GM18867 (cell line): ENCODE measurements at regions not wholly inside any gene's neighbourhood (a gene's known extent, or its start where the extent isn't known, plus 50 kb on each side); places are given as distances from the start of the nearest gene placed in this dataset.

Source experiments
- ATAC-seq: cut with Tn5 transposase; IDR thresholded peaks from one replicate; pipeline ENCODE4 v1.9.1; 2021; ENCODE audit warnings: mild to moderate bottlenecking, moderate library complexity; ENCODE audit not compliant: unreplicated experiment

DNA sequence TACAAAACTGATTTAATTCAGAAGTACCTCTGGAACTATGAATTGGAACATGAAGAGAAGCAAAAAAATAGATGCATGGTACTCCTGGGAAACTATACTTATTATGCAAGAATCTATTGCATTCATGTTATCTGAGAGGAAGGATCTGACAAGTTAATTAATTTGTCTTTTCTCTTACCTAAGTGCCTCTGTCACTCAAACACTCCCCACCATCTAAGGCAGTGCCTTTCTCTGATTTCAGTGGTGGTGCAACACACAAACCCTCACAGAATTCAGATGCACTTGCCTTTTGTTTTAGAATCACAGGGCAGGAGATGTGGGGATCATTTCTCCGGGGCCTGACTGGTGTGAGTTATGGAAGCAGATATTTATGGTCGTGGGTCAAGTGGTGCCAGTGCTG, 52.5 kb upstream of the C9orf72 start:
- ATAC-seq: no peak

DNA sequence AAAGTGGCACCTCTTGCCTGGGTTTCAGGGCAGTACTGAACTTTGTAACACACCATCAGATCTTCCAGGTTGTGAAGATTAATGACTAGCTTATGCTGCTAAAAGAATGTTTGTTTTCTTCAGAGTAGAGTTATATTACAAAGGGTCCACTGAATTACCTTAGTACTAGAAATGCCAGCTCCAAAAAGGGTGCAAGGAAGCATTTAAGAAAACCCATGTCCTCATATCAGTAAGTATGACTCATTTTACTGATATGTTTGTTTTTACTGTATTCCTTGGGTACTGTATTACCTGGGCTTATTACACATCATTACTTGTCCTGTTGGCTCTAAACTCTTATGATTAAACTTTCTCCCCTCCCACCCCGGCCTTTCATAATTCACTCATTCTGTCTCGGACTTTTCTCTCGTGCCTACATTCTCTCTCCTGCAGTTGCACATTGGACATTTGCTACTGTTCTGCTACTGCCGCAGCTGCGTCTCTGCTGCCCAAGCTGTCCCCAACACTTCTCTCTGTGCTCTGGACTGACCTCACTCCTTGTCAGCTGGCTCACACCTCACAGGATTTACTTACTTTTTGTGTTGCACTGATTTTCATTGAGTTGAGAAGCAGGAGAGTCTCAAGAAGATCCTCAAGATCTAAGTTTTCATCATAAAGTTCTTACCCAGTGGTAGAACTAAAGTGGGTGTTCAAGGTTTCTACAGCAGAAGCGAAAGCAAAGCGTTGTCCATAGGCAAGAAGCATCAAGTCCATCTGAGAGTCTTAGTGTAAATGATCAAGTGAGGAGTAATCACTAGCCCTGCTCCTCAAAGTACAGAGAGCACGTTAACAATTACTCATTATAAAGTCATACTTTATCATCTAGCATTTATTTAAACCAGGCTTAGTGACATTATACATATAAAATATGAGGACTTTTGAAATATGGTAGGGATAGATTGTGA, 53.2 kb upstream of the C9orf72 start:
- no peak for ATAC-seq

DNA sequence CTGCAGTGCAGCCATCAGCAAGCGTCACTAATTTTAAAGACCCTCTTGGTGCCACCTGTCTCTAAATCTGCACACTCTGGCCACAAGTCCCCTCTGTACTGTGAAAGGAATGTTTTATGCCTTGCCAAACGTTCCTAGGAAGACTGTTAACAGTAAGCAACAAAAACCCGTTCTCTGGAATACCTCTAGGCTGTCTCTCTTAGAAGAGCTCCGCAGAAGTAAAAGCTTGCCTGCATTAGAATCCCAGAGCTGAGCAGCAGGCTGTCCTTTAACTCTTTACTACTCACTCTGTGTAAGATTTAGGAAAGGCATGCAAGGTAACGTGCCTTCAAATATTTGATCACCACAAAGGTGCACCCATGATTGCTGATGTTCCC, 53.9 kb upstream of the C9orf72 start:
- no peak for ATAC-seq

DNA sequence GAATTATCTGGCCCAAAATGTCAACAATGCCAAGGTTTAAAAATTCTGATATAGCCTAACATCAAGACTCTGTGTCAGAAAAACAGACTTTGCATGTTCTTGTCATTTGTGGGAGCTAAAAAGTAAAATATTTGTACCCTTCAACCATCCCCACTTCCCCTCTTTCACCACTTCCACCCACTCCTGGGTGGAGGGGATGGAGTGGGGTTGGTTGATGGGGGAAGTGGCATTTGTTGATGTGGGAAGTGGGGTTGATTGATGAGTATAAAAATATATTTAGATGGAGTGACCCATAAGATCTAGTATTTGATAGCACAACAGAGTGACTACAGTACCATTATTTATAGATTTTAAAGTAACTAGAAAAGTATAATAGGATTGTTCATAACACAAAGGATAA, 55.0 kb upstream of the C9orf72 start:
- ATAC-seq: no peak

GRCh38 chr9:27629425-27629824, 56.1 kb upstream of the C9orf72 start:
- no peak for ATAC-seq

DNA sequence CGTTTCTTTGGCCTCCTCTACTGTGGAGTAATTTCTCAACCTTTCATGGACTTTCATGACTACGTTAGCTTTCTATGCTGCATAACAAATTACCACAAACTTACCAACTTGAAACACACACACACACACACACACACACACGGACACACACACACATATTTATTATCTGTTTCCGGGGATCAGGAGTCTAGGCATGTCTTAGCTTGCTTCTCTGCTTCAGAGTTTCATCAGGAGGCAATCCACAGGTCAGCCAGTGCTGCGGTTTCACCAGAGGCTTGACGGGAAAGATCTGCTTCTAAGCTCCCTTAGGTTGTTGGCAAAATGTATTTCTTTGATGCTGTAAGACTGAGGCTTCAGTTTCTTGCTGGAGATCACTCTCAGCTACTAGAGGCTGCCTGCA, 59.0 kb upstream of the C9orf72 start:
- no peak for ATAC-seq

GRCh38 chr9:27633764-27634163, 60.5 kb upstream of the C9orf72 start:
- ATAC-seq: no peak

DNA sequence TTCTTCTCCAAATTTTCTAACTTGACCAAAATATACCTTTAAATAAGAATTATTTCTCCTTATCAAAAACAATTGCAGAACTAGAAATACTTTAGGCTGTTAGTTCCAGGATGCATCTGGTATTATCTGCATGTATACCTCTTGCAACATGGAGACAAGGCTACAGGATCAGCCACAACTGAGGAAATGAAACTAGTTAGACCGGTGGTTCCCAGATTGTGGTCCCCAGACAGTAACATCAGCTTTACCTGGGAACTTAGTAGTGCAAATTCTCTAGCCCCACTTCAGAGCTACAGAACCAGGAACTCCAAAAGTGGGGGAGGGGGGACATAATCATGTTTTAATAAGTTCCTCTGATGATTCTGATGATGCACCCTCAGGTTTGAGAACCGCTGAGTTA, 61.6 kb upstream of the C9orf72 start:
- no peak for ATAC-seq

DNA sequence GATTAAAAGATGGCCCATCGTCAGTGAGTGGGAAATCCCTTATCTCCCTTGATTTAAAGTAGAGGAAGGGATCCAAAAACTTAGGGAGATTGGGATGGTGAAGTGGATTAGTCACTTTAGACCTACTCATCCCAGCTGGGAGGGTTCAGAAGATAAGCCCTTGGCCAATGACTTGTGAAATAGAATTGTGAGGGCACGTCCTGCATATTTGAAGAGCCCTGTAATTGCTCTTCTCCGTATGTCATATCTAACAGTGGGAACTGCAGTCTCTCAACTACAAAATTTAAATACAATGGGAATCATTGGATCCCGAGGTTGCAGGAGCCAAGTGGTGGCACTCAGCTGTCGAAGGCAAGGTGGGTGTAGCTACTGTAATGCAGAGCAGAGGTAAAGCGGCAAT, 65.4 kb upstream of the C9orf72 start:
- no peak for ATAC-seq

- ATAC-seq: no peak
Observed at GRCh38 chr9:27645161-27645840, 72.0 kb upstream of the C9orf72 start.

DNA sequence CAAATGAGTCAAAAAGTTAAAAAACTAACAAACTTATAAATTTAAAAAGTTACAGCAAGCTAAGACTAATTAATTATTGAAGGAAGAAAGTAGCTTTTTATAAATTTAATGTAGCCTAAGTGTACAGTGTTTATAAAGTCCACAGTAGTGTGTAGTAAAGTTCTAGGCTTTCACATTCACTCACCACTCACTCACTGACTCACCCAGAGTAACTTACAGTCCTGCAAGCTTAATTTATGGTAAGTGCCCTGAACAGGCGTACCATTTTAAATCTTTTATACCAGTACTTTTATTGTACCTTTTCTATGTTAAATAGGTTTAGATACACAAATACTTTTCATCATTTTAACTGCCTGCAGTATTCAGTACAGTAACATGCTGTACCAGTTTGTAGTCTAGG, 80.0 kb upstream of the C9orf72 start:
- no peak for ATAC-seq

- ATAC-seq: no peak
Observed at GRCh38 chr9:27653957-27654356, 80.7 kb upstream of the C9orf72 start.

GRCh38 chr9:27654629-27655285, 81.5 kb upstream of the C9orf72 start:
- ATAC-seq: no peak

DNA sequence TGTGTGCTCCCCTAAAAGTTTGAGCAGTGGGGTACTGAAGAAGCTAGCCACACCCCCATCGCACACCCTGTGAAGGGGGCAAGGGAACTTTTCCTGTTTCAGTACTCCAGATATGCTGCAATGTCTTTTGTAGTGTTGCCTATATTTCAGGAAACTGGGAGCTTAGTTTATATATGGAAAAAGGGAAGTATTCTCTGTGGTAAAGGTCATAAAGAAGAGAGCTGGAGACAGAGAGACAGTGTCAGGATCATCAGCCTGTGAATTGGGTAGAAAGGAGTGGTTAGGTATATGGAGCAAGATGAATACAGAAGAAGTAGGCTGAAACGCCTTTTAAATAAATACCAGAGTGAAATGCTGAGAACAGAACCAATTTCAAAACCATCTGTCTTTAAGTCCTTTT, 82.2 kb upstream of the C9orf72 start:
- no peak for ATAC-seq

DNA sequence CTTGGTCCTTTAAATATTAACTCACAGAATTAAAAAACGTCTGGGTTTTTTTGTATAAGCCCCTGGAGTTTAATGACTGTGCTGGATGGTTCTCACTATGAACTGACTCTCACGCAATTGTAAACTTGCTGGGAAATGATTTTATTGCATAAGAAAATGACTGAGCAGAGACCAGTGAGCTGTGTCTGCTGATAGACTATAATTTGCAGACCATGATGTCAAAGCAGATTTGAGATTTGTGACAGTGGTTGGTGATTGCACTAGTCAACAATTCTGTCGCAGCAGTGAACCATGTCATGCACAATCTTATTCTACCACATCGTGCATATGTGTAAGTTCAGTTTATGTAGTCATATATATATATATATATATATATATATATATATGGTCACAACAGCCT, 85.7 kb upstream of the C9orf72 start:
- ATAC-seq: no peak

- ATAC-seq: no peak
Observed at GRCh38 chr9:27659571-27659970, 86.3 kb upstream of the C9orf72 start.

DNA sequence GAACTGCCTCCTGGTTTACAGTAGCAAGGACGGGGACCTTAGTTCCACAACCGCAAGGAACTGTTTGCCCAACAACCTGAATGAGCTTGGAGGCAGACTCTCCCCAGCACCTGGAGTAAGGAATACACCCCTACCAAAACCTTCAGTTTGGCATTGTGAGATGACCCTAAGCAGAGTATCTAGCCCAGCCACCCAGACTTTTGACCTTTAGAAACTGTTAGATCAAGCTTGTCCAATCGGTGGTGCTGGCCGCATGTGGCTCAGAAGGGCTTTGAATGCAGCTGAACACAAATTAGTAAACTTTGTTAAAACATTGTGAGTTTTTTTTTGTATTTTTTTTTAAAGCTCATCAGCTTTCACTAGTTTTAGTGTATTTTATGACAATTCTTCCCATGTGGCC, 86.9 kb upstream of the C9orf72 start:
- ATAC-seq: no peak

DNA sequence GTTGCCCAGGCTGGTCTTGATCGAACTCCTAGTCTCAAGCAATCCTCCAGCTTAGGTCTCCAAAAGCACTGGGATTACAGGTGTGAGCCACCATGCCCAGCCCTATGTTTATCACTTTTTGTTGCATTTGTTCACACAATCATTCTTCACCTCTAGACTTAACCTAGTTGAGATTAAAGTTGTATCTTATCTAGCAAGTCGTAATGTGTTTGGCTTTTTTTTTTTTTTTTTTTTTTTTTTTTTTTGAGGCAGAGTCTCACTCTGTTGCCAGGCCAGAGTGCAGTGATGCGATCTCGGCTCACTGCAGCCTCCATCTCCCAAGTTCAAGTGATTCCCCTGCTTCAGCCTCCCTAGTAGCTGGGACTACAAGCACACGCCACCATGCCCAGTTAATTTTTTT, 90.2 kb upstream of the C9orf72 start:
- no peak for ATAC-seq

DNA sequence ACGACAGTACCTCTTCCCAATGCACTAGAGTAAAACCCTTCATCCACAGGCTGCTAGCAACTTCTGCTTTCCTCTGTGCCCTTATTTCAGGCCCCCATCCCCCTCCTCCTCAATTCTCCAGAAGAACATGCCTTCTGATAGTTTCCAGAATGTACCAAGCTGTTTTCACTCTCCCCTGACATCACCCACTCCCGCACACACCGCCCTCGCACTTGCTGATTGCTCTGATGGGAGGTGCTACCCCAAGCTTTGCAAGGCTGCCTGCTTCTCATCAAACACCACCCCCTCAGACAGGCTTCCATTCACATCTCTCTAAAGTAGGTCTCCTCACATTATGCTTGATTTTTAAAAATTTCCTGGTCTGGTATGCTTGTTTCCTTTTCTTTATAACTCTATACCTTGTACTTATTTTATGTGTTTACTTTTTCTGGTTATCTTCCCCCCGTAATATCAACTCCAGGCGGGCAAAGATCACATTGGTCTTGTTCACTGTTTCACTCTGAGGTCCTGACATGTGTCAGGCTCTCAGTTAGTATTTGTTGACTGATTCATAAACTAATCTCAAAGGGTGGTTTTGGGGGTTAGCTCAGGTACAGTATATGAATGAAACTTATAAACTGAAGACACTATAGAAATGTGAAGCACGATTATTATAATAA, 91.0 kb upstream of the C9orf72 start:
- ATAC-seq: no peak

GRCh38 chr9:27665136-27665535, 91.9 kb upstream of the C9orf72 start:
- no peak for ATAC-seq

DNA sequence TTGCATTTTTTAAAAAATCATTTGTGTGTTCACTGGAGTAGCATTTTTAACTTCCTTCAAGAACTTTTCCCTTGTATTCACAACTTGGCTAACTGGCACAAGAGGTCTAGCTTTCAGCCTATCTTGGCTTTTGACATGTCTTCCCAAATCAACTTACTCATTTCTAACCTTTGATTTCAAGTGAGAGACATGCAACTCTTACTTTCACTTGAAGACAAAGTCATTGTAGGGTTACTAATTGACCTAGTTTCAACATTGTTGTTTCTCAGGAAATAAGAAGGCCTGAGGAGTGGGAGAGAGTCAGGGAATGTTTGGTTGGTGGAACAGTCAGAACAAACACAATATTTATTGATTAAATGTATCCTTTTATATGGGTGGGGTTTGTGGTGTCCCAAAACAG, 95.0 kb upstream of the C9orf72 start:
- no peak for ATAC-seq
